ENCODE measurements at regions not wholly inside any gene's neighbourhood (a gene's known extent, or its start where the extent isn't known, plus 50 kb on each side); places are given as distances from the start of the nearest gene placed in this dataset.

DNA sequence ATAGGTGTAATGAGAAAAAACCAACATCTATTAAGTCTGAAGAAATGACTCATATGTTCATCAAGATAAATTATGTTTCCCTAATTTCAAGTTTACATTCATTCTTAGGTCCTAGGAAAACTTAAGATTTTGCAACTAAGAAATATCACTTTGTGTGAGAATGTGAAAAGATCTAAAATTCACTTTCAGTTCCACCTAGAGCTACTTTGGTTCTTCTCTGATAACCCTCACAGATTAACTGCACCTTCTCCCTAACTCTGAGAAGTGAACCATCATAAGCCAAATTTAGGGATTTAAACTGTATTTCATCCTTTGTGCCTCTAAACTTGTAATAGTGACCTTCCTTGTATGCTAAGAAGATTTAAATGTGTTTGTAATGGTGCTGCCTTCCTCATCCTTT lies 213.0 kb downstream of the FRK start (continued):
- TF ChIP-seq CSRNP2 (CRISPR knock-in tag; conservative IDR thresholded peaks at IDR 0.05; ENCODE audit: low read depth) (no peak), NR2F2 (IDR thresholded peaks at IDR 0.05; ENCODE audit: borderline replicate concordance, low read depth) (no peak), NFE2 (CRISPR knock-in tag; IDR thresholded peaks at IDR 0.05) (no peak), ZNF776 (CRISPR knock-in tag; IDR thresholded peaks at IDR 0.05) (no peak), ZFX (CRISPR knock-in tag; IDR thresholded peaks at IDR 0.05; ENCODE audit: low read depth) (no peak), ZNF607 (CRISPR knock-in tag; IDR thresholded peaks at IDR 0.05; ENCODE audit: borderline replicate concordance) (no peak), SUZ12 (IDR thresholded peaks at IDR 0.05; ENCODE audit: low read depth, low read length) (no peak)
- TF ChIP-seq, protein P1, sequence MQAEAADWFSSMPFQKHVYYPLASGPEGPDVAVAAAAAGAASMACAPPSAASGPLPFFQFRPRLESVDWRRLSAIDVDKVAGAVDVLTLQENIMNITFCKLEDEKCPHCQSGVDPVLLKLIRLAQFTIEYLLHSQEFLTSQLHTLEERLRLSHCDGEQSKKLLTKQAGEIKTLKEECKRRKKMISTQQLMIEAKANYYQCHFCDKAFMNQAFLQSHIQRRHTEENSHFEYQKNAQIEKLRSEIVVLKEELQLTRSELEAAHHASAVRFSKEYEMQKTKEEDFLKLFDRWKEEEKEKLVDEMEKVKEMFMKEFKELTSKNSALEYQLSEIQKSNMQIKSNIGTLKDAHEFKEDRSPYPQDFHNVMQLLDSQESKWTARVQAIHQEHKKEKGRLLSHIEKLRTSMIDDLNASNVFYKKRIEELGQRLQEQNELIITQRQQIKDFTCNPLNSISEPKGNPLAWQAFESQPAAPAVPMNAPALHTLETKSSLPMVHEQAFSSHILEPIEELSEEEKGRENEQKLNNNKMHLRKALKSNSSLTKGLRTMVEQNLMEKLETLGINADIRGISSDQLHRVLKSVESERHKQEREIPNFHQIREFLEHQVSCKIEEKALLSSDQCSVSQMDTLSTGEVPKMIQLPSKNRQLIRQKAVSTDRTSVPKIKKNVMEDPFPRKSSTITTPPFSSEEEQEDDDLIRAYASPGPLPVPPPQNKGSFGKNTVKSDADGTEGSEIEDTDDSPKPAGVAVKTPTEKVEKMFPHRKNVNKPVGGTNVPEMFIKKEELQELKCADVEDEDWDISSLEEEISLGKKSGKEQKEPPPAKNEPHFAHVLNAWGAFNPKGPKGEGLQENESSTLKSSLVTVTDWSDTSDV (CRISPR knock-in tag; IDR thresholded peaks at IDR 0.05) = no peak

DNA sequence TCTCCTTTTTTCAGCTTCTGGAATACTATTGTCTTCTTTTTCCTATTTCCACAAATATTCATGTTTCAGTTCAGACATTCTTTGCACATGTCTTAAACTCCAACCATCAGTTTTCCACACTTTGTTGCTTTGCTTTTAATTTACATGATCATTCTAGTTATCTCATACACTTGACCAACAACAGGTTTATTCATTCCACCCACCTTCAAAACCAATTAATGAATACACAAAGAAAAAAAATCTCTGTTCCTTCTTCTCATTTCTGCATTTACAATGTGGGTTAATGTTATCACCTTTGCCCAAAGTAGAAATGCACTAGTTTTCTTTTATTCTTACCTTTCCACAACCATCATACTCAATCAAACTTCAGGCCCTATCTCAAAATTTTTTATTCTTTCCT lies 216.7 kb downstream of the FRK start:
- ATAC-seq = no peak
- no peaks in the 10 kb centered on the region for H3K36me3 ChIP-seq (replicated peaks in 1 of 2; ENCODE audit: control insufficient read depth in 1 of 2, insufficient read depth in 2 of 2, low read length in 2 of 2)
- no peaks in the 10 kb centered on the region for H3K79me2 ChIP-seq (ENCODE audit: insufficient read depth, low read length)
- no peaks in the 10 kb centered on the region for H3K27me3 ChIP-seq (ENCODE audit: control insufficient read depth in 1 of 2, insufficient read depth in 2 of 2, low read length in 2 of 2)
- no peak overlapping the region for H3K4me2 ChIP-seq (ENCODE audit: low read depth, low read length)
- ChIA-PET POLR2A (no interaction called here), CTCF (ENCODE audit: low intra/inter-chr PET ratio, low total read pairs) (no interaction called here)
- no TSS peak for BruUV-seq (replicated peaks)
- H2AFZ ChIP-seq (ENCODE audit: low read length) = no peak overlapping the region
- H4K20me1 ChIP-seq (ENCODE audit: insufficient read depth, low read length) = no peaks in the 10 kb centered on the region
- no peak overlapping the region for H3K27ac ChIP-seq (ENCODE audit: extremely low read length, insufficient read depth, low read length)
- H3K9ac ChIP-seq (ENCODE audit: insufficient read depth, low read depth, low read length) = no peak overlapping the region
- intact Hi-C loops (cut with micrococcal nuclease; ENCODE audit: unreplicated experiment) (no loop called here), in situ Hi-C loops (cut with HindIII; ENCODE audit: extremely low pct_ligation_motif_present, low pct_unique_long_range_greater_than_20kb) (no loop called here)
- no peaks in the 10 kb centered on the region for H3K4me1 ChIP-seq (ENCODE audit: insufficient read depth, low read length)
- FAIRE-seq = no peak
- H3K9me3 ChIP-seq (ENCODE audit: low read length) = no peaks in the 10 kb centered on the region
- H3K4me3 ChIP-seq (replicated peaks in 1 of 3; ENCODE audit: insufficient read depth in 1 of 3, low read depth in 2 of 3, low read length in 3 of 3) = no peak overlapping the region
- no peak for DNase-seq (ENCODE audit: low spot score)
- no peak for TF ChIP-seq FOXP4 (CRISPR knock-in tag; IDR thresholded peaks at IDR 0.05)
- no peak for TF ChIP-seq ZNF639 (CRISPR knock-in tag; conservative IDR thresholded peaks at IDR 0.05)
- TF ChIP-seq ZBTB2 (CRISPR knock-in tag; IDR thresholded peaks at IDR 0.05; ENCODE audit: low read depth) = no peak
- TF ChIP-seq ELF3 (CRISPR knock-in tag; IDR thresholded peaks at IDR 0.05) = no peak
- no peak for TF ChIP-seq SKI (IDR thresholded peaks at IDR 0.05; ENCODE audit: partially characterized antibody)

Data from HepG2 (cell line).